Non-pigmented ciliary epithelial cell (primary cell): ENCODE measurements at regions not wholly inside any gene's neighbourhood (a gene's known extent, or its start where the extent isn't known, plus 50 kb on each side); places are given as distances from the start of the nearest gene placed in this dataset.
"Not testable (repeated sequence)": the region's sequence is repeated elsewhere in the genome, so short reads cannot be mapped to it uniquely, and the experiment has no call there.

Source experiments
- DNase-seq: peaks from one replicate; pipeline ENCODE4 v3.0.0-alpha.2; 2010; ENCODE audit warnings: low read depth

DNA sequence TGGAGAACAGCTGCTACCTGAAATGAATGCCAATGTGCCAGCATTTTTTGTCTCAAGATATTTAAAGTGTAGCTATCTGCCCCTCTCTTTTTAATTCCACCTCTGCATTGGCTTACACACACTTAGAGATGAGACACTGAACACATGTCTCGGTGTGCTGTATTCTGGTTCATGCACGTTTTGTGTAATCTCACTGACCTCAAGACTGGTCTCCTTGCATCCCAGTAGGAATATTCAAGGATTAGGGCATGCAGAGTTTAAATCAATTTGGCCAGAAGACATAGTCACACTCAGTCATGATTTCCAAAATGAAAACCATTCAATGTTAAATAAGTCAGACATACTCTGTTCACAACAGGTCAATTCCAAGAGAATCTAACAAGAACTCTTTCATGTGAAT, 561.8 kb upstream of the TUSC1 start:
- DNase-seq = no peak

DNA sequence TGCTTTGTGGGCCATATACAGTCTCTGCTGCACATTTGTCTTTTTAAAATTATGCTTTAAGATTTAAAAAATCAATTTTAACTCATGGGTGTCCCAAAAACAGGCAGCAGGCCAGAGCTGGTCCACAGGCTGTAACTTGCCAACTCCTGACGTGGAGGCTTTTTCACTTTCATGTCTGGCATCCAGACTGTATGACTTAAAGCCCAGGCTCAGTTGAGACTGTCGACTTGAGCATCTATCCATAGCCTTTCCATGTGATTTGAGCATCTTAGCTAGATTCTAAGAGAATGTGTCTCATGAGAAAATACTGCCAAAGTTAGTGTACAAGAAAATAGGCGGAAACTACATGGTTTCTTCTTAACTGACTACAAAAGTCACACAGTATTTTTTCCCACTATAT, 559.0 kb upstream of the TUSC1 start:
- no peak for DNase-seq

- no peak for DNase-seq
Measured at GRCh38 chr9:26234865-26235264, 556.6 kb upstream of the TUSC1 start.

GRCh38 chr9:26231391-26231790, 553.1 kb upstream of the TUSC1 start:
- DNase-seq = no peak

DNA sequence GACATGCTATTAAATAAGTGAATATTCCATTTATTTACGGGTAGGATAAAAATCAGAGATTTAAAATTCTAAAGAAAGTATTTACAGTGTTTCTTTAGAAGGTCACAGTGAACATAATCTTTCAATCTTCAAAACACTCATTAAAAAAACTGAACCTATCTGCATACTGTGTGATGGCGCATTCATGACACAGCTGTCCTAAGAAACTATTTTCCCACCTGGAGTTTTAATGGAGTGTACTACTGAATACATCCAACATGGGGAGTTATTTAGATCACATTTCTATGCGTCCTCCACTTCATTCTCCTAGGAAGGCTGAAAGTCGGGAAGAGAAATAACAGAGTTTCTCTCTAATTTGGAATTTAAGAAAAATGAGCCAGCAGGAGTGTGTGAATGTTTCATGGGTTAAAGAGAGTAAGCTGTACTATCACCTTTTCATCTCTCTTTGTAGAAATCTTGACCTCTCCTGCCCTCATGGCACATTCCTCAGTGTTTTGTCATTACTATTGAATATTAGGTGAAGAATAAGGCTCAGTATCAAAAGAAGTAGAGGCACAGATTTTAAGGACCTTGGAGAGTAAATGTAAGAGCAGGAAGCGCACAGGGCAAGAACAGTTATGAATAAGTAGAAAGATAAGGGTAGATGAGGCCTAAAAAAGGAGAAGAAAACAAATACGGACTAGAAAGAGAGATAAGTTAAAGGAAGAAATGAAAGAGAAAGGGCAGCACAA, 551.2 kb upstream of the TUSC1 start:
- DNase-seq = no peak

DNA sequence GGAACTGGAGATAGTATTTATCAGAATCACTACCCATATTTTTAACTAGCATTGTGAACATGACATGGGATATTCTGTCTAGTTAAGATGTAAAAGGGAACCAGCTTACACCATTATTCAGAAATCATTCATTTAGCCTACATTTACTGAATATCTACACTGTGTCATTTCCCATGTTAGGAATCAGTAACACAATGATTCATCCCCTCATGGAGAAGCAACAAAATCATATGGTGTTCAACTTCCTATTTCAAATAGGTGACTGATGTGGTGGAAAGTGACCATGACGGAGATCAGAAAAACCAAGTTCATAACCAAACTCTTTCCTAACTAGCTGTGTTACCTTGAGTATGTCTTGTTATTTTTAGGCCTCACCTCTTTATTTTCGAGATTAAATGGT, 550.0 kb upstream of the TUSC1 start:
- DNase-seq = no peak

- no peak for DNase-seq
Measured at GRCh38 chr9:26221290-26221689, 543.0 kb upstream of the TUSC1 start.

GRCh38 chr9:26220367-26220766, 542.1 kb upstream of the TUSC1 start:
- DNase-seq = no peak

- DNase-seq = no peak
Measured at GRCh38 chr9:26219961-26220360, 541.7 kb upstream of the TUSC1 start.

DNA sequence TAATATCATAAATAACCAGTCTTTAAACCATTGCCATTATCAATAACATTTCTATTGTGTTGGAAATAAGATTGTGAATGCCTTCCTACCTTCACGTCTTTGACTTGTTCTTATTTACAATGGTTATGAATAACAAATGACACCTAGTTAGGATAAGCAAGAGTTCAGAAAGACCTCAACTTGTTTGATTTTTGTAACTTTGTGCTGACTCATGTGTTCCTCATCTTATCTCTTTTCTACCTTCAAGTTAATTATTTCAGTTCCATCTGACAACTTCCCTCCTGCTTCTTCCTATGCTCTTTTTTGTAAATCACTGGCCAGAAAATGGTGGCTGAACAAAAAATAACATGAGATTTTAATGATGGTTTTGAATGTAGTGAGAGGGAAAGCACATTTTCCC, 538.5 kb upstream of the TUSC1 start:
- no peak for DNase-seq

DNA sequence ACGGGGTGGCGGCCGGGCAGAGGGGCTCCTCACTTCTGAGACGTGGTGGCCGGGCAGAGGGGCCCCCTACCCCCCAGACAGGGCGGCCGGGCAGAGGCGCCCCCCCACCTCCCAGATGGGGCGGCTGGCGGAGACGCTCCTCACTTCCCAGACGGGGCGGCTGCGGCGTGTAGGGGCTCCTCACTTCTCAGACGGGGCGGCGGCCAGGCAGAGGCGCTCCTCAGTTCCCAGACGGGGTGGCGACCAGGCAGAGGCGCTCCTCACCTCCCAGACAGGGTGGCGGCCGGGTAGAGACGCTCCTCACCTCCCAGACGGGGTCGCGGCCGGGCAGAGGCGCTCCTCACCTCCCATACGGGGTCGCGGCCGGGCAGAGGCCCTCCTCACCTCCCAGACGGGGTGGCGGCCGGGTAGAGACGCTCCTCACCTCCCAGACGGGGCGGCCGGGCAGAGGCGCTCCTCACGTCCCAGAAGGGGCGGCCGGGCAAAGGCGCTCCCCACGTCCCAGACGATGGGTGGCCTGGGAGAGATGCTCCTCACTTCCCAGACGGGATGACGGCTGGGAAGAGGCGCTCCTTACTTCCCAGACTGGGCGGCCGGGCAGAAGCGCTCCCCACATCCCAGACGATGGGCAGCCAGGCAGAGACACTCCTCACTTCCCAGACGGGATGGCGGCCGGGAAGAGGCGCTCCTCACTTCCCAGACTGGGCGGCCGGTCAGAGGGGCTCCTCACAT, 536.6 kb upstream of the TUSC1 start:
- not testable (repeated sequence) for DNase-seq

- no peak for DNase-seq
Measured at GRCh38 chr9:26210338-26210851, 532.2 kb upstream of the TUSC1 start.

GRCh38 chr9:26205261-26205660, 527.0 kb upstream of the TUSC1 start:
- DNase-seq = no peak

- DNase-seq = no peak
Measured at GRCh38 chr9:26193237-26193636, 515.0 kb upstream of the TUSC1 start.

GRCh38 chr9:26191711-26192110, 513.5 kb upstream of the TUSC1 start:
- DNase-seq = no peak

- no peak for DNase-seq
Measured at GRCh38 chr9:26181836-26182235, 503.6 kb upstream of the TUSC1 start.

- DNase-seq = no peak
Measured at GRCh38 chr9:26176628-26177027, 498.4 kb upstream of the TUSC1 start.

- DNase-seq = no peak
Measured at GRCh38 chr9:26175264-26175663, 497.0 kb upstream of the TUSC1 start.

- no peak for DNase-seq
Measured at GRCh38 chr9:26172301-26172700, 494.1 kb upstream of the TUSC1 start.

- DNase-seq = no peak
Measured at GRCh38 chr9:26171691-26172090, 493.4 kb upstream of the TUSC1 start.

DNA sequence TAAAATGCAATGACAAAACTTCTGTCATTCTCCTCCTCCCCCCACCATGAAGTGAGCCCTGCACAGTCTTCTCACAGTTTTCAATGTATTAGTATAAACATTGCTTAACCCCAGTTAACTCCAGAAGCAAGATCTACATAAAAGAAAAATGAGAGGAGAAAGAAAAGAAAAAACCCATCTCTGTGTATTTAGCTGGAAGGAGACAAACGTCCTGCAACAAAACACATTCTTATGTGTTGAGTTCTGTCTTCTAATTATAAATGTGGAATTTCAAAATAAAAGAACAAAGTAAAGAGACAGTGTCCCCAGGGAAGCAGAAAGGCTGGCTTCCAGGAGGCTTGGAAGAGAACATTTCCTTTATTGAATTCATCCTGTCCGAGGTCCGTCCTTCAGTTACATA, 491.9 kb upstream of the TUSC1 start:
- DNase-seq = no peak

DNA sequence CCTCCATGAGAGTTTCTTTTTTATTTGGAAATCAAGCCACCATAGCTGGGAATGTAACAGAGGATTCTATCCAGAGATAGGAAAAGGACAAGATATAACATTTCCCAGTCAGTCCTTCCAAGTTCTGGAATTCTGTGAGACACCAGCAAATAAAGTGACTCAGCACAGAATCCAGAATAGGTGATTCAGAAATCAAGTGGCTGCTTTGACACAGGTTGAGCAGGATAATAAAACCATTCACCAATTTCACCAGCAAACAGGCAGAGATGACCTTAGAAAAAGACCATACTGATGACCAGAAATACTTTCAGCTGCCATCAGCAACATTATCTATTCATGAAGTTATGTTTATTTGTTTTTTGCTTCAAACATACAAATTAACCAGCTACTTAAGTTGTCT, 491.5 kb upstream of the TUSC1 start:
- no peak for DNase-seq

GRCh38 chr9:26166537-26166936, 488.3 kb upstream of the TUSC1 start:
- DNase-seq = no peak

DNA sequence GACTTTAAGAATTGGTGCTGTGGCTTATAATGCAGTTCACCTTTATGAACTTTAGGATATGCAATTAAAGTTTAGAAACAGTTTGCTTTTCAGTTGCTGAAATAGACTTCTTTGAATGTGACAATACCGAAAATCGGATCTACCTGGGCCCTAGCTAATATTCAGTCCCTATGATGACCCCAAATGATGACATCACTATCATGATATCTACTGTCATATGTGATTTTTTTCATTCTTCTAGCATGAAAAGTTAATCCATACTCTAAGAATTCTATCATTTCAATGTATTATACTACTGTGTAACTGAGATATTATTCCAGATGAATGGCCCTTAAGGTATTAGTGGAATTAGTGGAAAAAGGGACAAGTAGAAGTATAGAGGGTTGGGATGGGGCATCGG, 487.2 kb upstream of the TUSC1 start:
- DNase-seq = no peak
